ENCODE measurements at regions not wholly inside any gene's neighbourhood (a gene's known extent, or its start where the extent isn't known, plus 50 kb on each side); places are given as distances from the start of the nearest gene placed in this dataset.

DNA sequence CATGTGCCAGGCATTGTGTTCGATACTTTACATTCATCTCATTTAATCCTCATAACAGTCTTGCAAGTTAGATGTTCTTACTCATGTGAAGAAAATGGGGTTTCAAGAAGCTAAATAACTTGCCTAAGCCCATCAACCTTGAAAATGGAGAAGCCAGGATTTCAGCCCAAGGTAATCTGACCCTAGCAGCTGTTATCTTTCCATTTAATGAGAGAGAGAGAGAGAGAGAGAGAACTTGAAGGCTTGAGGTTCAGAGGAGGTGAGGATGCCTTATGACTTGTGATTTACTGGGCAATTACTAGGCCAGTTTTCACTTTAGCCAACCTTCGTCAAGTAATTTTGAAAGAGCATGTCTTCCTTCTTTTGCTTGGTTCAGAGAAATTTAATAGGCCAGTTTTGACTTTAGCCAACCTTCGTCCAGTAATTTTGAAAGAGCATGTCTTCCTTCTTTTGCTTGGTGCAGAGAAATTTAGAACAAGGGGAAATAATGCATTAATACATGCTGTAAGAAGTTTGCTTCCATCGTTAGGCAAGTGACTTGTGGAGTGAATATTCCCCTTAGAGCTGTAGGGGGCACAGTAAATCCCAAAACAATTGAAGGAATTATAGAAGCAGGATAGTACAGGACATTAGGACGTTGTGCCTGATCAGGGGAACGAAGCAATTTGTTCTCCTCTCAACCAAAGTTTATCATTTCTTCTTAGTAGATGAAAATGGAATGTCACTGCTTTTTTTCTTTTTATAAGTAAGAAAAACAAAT is 143.0 kb upstream of the BMPER start (continued):
- no peak for TF ChIP-seq ZNF142 (CRISPR knock-in tag; IDR thresholded peaks at IDR 0.05)
- TF ChIP-seq, protein P1, sequence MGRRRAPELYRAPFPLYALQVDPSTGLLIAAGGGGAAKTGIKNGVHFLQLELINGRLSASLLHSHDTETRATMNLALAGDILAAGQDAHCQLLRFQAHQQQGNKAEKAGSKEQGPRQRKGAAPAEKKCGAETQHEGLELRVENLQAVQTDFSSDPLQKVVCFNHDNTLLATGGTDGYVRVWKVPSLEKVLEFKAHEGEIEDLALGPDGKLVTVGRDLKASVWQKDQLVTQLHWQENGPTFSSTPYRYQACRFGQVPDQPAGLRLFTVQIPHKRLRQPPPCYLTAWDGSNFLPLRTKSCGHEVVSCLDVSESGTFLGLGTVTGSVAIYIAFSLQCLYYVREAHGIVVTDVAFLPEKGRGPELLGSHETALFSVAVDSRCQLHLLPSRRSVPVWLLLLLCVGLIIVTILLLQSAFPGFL (CRISPR knock-in tag; IDR thresholded peaks at IDR 0.05): no peak

DNA sequence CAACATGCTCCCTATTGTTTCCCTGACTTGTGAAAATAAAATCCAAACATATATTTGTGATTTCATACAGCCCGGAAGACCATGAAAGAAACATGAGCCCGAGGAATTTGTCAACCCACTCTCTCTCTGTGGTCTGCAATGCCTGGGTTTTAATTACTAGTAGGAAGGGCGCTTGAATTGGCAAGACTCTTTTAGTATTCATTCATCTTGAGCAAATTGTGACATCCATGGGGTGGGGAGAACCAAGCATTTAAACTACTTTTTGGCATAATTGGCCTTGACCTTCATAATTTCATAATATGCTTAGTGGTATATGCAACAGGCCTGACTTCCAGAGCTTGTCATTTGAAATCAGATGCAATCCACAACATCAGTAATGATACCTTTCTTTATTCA is 142.4 kb upstream of the BMPER start:
- H3K9ac ChIP-seq (ENCODE audit: insufficient read depth, low read depth, low read length): no peak overlapping the region
- no peaks in the 10 kb centered on the region for H4K20me1 ChIP-seq (ENCODE audit: insufficient read depth, low read length)
- no peak overlapping the region for H2AFZ ChIP-seq (ENCODE audit: low read length)
- in situ Hi-C loops (cut with HindIII; ENCODE audit: extremely low pct_ligation_motif_present, low pct_unique_long_range_greater_than_20kb) (no loop called here), intact Hi-C loops (cut with micrococcal nuclease; ENCODE audit: unreplicated experiment) (no loop called here)
- CTCF ChIA-PET (ENCODE audit: low intra/inter-chr PET ratio, low total read pairs): no interaction called here
- H3K4me1 ChIP-seq (ENCODE audit: insufficient read depth, low read length): peaks cover 9% of the 10 kb centered on the region
- H3K79me2 ChIP-seq (ENCODE audit: insufficient read depth, low read length): no peaks in the 10 kb centered on the region
- BruUV-seq (replicated peaks): no TSS peak
- POLR2A ChIA-PET: no interaction called here
- ATAC-seq (no peak), FAIRE-seq (no peak), DNase-seq (ENCODE audit: low spot score) (no peak)
- H3K9me3 ChIP-seq (ENCODE audit: low read length): no peaks in the 10 kb centered on the region
- H3K27ac ChIP-seq (ENCODE audit: extremely low read length, insufficient read depth, low read length): no peak overlapping the region
- WGBS (ENCODE audit: low lambda C conversion rate): 73% methylated on average over 3 of the region's 3 CpGs
- H3K27me3 ChIP-seq (ENCODE audit: control insufficient read depth in 1 of 2, insufficient read depth in 2 of 2, low read length in 2 of 2): no peaks in the 10 kb centered on the region
- H3K4me3 ChIP-seq (replicated peaks in 1 of 3; ENCODE audit: insufficient read depth in 1 of 3, low read depth in 2 of 3, low read length in 3 of 3): no peak overlapping the region
- H3K36me3 ChIP-seq (replicated peaks in 1 of 2; ENCODE audit: control insufficient read depth in 1 of 2, insufficient read depth in 2 of 2, low read length in 2 of 2): no peaks in the 10 kb centered on the region
- H3K4me2 ChIP-seq (ENCODE audit: low read depth, low read length): no peak overlapping the region
- no peak for TF ChIP-seq SP4 (CRISPR knock-in tag; IDR thresholded peaks at IDR 0.05)
- TF ChIP-seq JARID2 (CRISPR knock-in tag; IDR thresholded peaks at IDR 0.05; ENCODE audit: insufficient replicate concordance): no peak
- no peak for TF ChIP-seq FLYWCH1 (CRISPR knock-in tag; IDR thresholded peaks at IDR 0.05)
- TF ChIP-seq IRX3 (CRISPR knock-in tag; IDR thresholded peaks at IDR 0.05; ENCODE audit: borderline replicate concordance, low read depth): no peak
- no peak for TF ChIP-seq MIER2 (CRISPR knock-in tag; IDR thresholded peaks at IDR 0.05)
- no peak for TF ChIP-seq ZFP36L2 (CRISPR knock-in tag; IDR thresholded peaks at IDR 0.05)
- TF ChIP-seq ZNF543 (CRISPR knock-in tag; IDR thresholded peaks at IDR 0.05): no peak
- no peak for TF ChIP-seq RBAK (CRISPR knock-in tag; IDR thresholded peaks at IDR 0.05)
- no peak for TF ChIP-seq GATAD2A (CRISPR knock-in tag; IDR thresholded peaks at IDR 0.05)
- TF ChIP-seq, protein P2, sequence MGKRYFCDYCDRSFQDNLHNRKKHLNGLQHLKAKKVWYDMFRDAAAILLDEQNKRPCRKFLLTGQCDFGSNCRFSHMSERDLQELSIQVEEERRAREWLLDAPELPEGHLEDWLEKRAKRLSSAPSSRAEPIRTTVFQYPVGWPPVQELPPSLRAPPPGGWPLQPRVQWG (CRISPR knock-in tag; IDR thresholded peaks at IDR 0.05; ENCODE audit: borderline replicate concordance, low read depth): no peak
- TF ChIP-seq ZNF550 (CRISPR knock-in tag; IDR thresholded peaks at IDR 0.05; ENCODE audit: borderline replicate concordance): no peak
- no peak for TF ChIP-seq FOXJ3 (CRISPR knock-in tag; IDR thresholded peaks at IDR 0.05; ENCODE audit: borderline replicate concordance)
- TF ChIP-seq ZNF350 (CRISPR knock-in tag; IDR thresholded peaks at IDR 0.05; ENCODE audit: borderline replicate concordance, low read depth): no peak

Measured in HepG2 (cell line).